ENCODE measurements at regions not wholly inside any gene's neighbourhood (a gene's known extent, or its start where the extent isn't known, plus 50 kb on each side); places are given as distances from the start of the nearest gene placed in this dataset.

GRCh38 chr14:22387776-22388241, 201.2 kb downstream of the DAD1 start:
- Histone ChIP-seq H3K27ac (ENCODE audit: low read length) (no peak overlapping the region), H3K9ac (ENCODE audit: low read length) (no peak overlapping the region), H3K4me3 (ENCODE audit: low read length) (no peak overlapping the region), H3K9me3 (ENCODE audit: control insufficient read depth, low read depth, low read length) (no peaks in the 10 kb centered on the region), H3K4me1 (ENCODE audit: control insufficient read depth, low read depth, low read length) (no peaks in the 10 kb centered on the region), H3K27me3 (ENCODE audit: control insufficient read depth, insufficient read depth, low read length) (no peaks in the 10 kb centered on the region), H3K36me3 (ENCODE audit: control insufficient read depth, low read depth, low read length) (no peaks in the 10 kb centered on the region)

GRCh38 chr14:22386924-22387775, 201.9 kb downstream of the DAD1 start:
- Histone ChIP-seq H3K4me1 (ENCODE audit: control insufficient read depth, low read depth, low read length) (no peaks in the 10 kb centered on the region), H3K4me3 (ENCODE audit: low read length) (no peak overlapping the region), H3K27ac (ENCODE audit: low read length) (no peak overlapping the region), H3K36me3 (ENCODE audit: control insufficient read depth, low read depth, low read length) (no peaks in the 10 kb centered on the region), H3K9me3 (ENCODE audit: control insufficient read depth, low read depth, low read length) (no peaks in the 10 kb centered on the region), H3K9ac (ENCODE audit: low read length) (no peak overlapping the region), H3K27me3 (ENCODE audit: control insufficient read depth, insufficient read depth, low read length) (no peaks in the 10 kb centered on the region)

- Histone ChIP-seq H3K9me3 (ENCODE audit: control insufficient read depth, low read depth, low read length) (no peaks in the 10 kb centered on the region), H3K4me3 (ENCODE audit: low read length) (no peak overlapping the region), H3K27ac (ENCODE audit: low read length) (no peak overlapping the region), H3K9ac (ENCODE audit: low read length) (no peak overlapping the region), H3K36me3 (ENCODE audit: control insufficient read depth, low read depth, low read length) (no peaks in the 10 kb centered on the region), H3K27me3 (ENCODE audit: control insufficient read depth, insufficient read depth, low read length) (no peaks in the 10 kb centered on the region), H3K4me1 (ENCODE audit: control insufficient read depth, low read depth, low read length) (peaks cover 6% of the 10 kb centered on the region)
These were observed 204.0 kb downstream of the DAD1 start for GRCh38 chr14:22384974-22385526.

- peaks cover 6% of the 10 kb centered on the region for H3K4me1 ChIP-seq (ENCODE audit: control insufficient read depth, low read depth, low read length)
- H3K36me3 ChIP-seq (ENCODE audit: control insufficient read depth, low read depth, low read length), result no peaks in the 10 kb centered on the region
- no peak overlapping the region for H3K27ac ChIP-seq (ENCODE audit: low read length)
- no peak overlapping the region for H3K9ac ChIP-seq (ENCODE audit: low read length)
- no peaks in the 10 kb centered on the region for H3K27me3 ChIP-seq (ENCODE audit: control insufficient read depth, insufficient read depth, low read length)
- no peaks in the 10 kb centered on the region for H3K9me3 ChIP-seq (ENCODE audit: control insufficient read depth, low read depth, low read length)
- H3K4me3 ChIP-seq (ENCODE audit: low read length), result no peak overlapping the region
These were observed 204.9 kb downstream of the DAD1 start for GRCh38 chr14:22384167-22384549.

GRCh38 chr14:22383515-22384166, 205.4 kb downstream of the DAD1 start:
- Histone ChIP-seq H3K4me3 (ENCODE audit: low read length) (no peak overlapping the region), H3K36me3 (ENCODE audit: control insufficient read depth, low read depth, low read length) (no peaks in the 10 kb centered on the region), H3K9me3 (ENCODE audit: control insufficient read depth, low read depth, low read length) (no peaks in the 10 kb centered on the region), H3K27ac (ENCODE audit: low read length) (no peak overlapping the region), H3K27me3 (ENCODE audit: control insufficient read depth, insufficient read depth, low read length) (no peaks in the 10 kb centered on the region), H3K9ac (ENCODE audit: low read length) (no peak overlapping the region), H3K4me1 (ENCODE audit: control insufficient read depth, low read depth, low read length) (peaks cover 6% of the 10 kb centered on the region)

- Histone ChIP-seq H3K27ac (ENCODE audit: low read length) (no peak overlapping the region), H3K27me3 (ENCODE audit: control insufficient read depth, insufficient read depth, low read length) (no peaks in the 10 kb centered on the region), H3K9ac (ENCODE audit: low read length) (no peak overlapping the region), H3K36me3 (ENCODE audit: control insufficient read depth, low read depth, low read length) (no peaks in the 10 kb centered on the region), H3K4me1 (ENCODE audit: control insufficient read depth, low read depth, low read length) (peaks cover 6% of the 10 kb centered on the region), H3K9me3 (ENCODE audit: control insufficient read depth, low read depth, low read length) (no peaks in the 10 kb centered on the region), H3K4me3 (ENCODE audit: low read length) (no peak overlapping the region)
These were observed 206.1 kb downstream of the DAD1 start for GRCh38 chr14:22382955-22383354.

- no peaks in the 10 kb centered on the region for H3K27me3 ChIP-seq (ENCODE audit: control insufficient read depth, insufficient read depth, low read length)
- H3K9ac ChIP-seq (ENCODE audit: low read length), result no peak overlapping the region
- no peaks in the 10 kb centered on the region for H3K9me3 ChIP-seq (ENCODE audit: control insufficient read depth, low read depth, low read length)
- peaks cover 6% of the 10 kb centered on the region for H3K4me1 ChIP-seq (ENCODE audit: control insufficient read depth, low read depth, low read length)
- H3K36me3 ChIP-seq (ENCODE audit: control insufficient read depth, low read depth, low read length), result no peaks in the 10 kb centered on the region
- no peak overlapping the region for H3K27ac ChIP-seq (ENCODE audit: low read length)
- H3K4me3 ChIP-seq (ENCODE audit: low read length), result no peak overlapping the region
These were observed 206.6 kb downstream of the DAD1 start for GRCh38 chr14:22382395-22382794.

- H3K27ac ChIP-seq (ENCODE audit: low read length), result no peak overlapping the region
- no peak overlapping the region for H3K9ac ChIP-seq (ENCODE audit: low read length)
- no peak overlapping the region for H3K4me3 ChIP-seq (ENCODE audit: low read length)
- no peaks in the 10 kb centered on the region for H3K36me3 ChIP-seq (ENCODE audit: control insufficient read depth, low read depth, low read length)
- H3K27me3 ChIP-seq (ENCODE audit: control insufficient read depth, insufficient read depth, low read length), result no peaks in the 10 kb centered on the region
- peaks cover 6% of the 10 kb centered on the region for H3K4me1 ChIP-seq (ENCODE audit: control insufficient read depth, low read depth, low read length)
- H3K9me3 ChIP-seq (ENCODE audit: control insufficient read depth, low read depth, low read length), result no peaks in the 10 kb centered on the region
These were observed 207.3 kb downstream of the DAD1 start for GRCh38 chr14:22381766-22382165.

GRCh38 chr14:22381408-22381760, 207.6 kb downstream of the DAD1 start:
- no peaks in the 10 kb centered on the region for H3K27me3 ChIP-seq (ENCODE audit: control insufficient read depth, insufficient read depth, low read length)
- peaks cover 6% of the 10 kb centered on the region for H3K4me1 ChIP-seq (ENCODE audit: control insufficient read depth, low read depth, low read length)
- H3K9me3 ChIP-seq (ENCODE audit: control insufficient read depth, low read depth, low read length), result no peaks in the 10 kb centered on the region
- H3K4me3 ChIP-seq (ENCODE audit: low read length), result no peak overlapping the region
- no peak overlapping the region for H3K27ac ChIP-seq (ENCODE audit: low read length)
- no peaks in the 10 kb centered on the region for H3K36me3 ChIP-seq (ENCODE audit: control insufficient read depth, low read depth, low read length)
- no peak overlapping the region for H3K9ac ChIP-seq (ENCODE audit: low read length)

- Histone ChIP-seq H3K4me1 (ENCODE audit: control insufficient read depth, low read depth, low read length) (peaks cover 6% of the 10 kb centered on the region), H3K9me3 (ENCODE audit: control insufficient read depth, low read depth, low read length) (no peaks in the 10 kb centered on the region), H3K27ac (ENCODE audit: low read length) (no peak overlapping the region), H3K9ac (ENCODE audit: low read length) (no peak overlapping the region), H3K4me3 (ENCODE audit: low read length) (no peak overlapping the region), H3K27me3 (ENCODE audit: control insufficient read depth, insufficient read depth, low read length) (no peaks in the 10 kb centered on the region), H3K36me3 (ENCODE audit: control insufficient read depth, low read depth, low read length) (no peaks in the 10 kb centered on the region)
These were observed 208.2 kb downstream of the DAD1 start for GRCh38 chr14:22380571-22381407.

GRCh38 chr14:22379727-22380126, 209.3 kb downstream of the DAD1 start:
- no peaks in the 10 kb centered on the region for H3K9me3 ChIP-seq (ENCODE audit: control insufficient read depth, low read depth, low read length)
- no peak overlapping the region for H3K9ac ChIP-seq (ENCODE audit: low read length)
- H3K27ac ChIP-seq (ENCODE audit: low read length), result no peak overlapping the region
- no peak overlapping the region for H3K4me3 ChIP-seq (ENCODE audit: low read length)
- H3K36me3 ChIP-seq (ENCODE audit: control insufficient read depth, low read depth, low read length), result no peaks in the 10 kb centered on the region
- peaks cover 6% of the 10 kb centered on the region for H3K4me1 ChIP-seq (ENCODE audit: control insufficient read depth, low read depth, low read length)
- no peaks in the 10 kb centered on the region for H3K27me3 ChIP-seq (ENCODE audit: control insufficient read depth, insufficient read depth, low read length)

Data from iPS-18a (cell line).